NOMO-1 (cell line): ENCODE measurements at regions not wholly inside any gene's neighbourhood (a gene's known extent, or its start where the extent isn't known, plus 50 kb on each side); places are given as distances from the start of the nearest gene placed in this dataset.
A peak's percentile ranks its signal among the peaks of the same experiment; 100 is the strongest.

Source experiments
- DNase-seq, 2 experiments: peaks; one replicate each; lab custom pipeline; 2025; ENCODE audit not compliant: unreplicated experiment in 2 of 2; lab: John Stamatoyannopoulos, UW

DNA sequence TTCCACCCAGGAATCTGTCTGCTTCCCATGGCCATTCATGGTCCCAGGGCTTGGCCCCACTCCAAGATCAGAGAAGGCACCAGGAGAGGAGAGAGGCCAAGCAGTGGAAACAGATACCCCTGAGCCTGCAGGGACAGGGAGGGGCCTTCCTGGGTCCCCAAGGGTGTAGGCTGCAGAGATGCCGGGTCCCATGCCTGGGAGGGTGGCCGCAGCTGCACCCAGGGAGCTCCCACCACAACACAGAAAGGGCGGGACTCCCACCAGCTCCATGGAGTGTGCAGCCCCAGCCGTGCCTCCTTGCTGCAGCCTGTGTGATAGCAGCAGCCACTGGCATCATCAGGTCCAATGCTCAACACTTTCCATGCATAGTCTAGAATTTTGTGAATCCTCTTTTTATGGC, 331.5 kb downstream of the UACA start:
- no peak for DNase-seq

DNA sequence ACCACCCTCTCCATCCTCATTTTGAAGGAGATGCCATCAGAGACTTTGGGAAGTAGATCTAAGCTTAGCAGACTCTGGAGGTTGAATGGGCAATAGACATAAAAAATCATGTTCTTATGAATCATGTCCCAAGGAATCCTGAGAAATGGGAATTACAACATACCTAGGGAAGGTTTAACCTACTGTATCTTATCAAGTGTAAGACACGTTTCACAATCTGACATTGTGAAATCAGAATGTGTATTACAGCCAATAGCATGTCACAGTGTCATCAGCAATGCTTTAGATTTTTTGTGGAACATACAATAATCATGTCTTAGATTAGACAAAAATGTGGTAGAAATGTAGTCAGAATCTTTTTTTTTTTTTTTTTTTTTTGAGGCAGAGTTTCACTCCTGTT, 332.4 kb upstream of the TLE3 start:
- DNase-seq = peak in 1 of 2 experiments; percentile 41

DNA sequence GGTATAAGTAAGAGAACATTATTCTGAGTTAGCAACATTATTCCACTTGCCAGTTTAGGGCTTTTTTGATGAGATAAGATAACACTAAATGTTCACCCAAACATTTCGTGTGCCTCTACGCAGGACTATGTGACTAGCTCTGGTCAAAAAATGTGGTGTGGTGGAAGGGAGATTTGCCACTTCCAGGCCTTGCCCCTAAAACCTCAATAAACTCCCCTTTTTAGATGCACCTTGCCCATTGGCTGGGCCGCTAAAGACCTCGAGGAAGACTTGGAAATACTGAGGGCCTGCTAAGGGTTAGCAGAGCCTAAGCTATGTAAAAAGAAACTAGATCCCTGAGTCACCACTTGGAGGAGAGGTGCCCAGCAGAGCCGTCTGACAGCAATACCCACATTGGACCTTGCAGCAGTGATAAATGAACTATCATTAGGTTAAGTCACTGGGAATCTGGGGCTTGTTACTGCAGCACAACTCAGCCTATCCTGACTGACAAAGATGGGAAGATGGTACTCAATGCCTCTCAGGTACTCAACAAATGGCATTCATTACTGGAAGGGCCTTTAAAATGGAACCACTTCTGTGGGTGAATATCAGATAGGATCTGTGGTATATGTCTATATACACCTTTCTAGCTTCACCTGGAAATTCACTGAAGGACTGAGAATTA, 331.5 kb upstream of the TLE3 start:
- DNase-seq = no peak

DNA sequence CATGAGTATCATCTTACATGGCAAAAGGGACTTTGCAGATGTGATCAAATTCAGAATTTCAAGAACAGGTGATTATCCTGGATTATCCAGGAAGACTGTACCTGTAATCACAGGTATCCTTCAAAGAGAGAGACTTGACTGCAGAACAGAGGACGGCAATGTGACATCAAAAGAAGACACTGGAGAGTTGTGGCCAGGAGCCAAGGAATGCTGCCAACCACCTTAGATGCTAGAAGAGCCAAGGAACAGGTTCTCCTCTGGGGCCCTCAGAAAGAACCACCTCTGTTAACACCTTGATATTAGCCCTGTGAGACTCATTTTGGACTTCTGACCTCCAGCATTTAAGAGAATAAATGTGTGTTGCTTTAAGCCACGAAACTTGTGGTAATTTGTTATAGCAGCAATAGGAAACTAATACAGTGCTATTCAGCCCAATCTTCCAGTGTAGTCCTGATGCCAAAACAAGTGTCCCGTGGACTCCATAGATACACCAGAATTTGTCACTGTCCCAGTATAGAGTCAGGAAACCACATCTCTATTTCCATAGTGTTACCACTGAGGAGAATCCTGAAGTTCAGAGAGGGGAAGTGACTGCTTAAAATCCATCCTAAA, 330.6 kb upstream of the TLE3 start:
- DNase-seq = no peak

DNA sequence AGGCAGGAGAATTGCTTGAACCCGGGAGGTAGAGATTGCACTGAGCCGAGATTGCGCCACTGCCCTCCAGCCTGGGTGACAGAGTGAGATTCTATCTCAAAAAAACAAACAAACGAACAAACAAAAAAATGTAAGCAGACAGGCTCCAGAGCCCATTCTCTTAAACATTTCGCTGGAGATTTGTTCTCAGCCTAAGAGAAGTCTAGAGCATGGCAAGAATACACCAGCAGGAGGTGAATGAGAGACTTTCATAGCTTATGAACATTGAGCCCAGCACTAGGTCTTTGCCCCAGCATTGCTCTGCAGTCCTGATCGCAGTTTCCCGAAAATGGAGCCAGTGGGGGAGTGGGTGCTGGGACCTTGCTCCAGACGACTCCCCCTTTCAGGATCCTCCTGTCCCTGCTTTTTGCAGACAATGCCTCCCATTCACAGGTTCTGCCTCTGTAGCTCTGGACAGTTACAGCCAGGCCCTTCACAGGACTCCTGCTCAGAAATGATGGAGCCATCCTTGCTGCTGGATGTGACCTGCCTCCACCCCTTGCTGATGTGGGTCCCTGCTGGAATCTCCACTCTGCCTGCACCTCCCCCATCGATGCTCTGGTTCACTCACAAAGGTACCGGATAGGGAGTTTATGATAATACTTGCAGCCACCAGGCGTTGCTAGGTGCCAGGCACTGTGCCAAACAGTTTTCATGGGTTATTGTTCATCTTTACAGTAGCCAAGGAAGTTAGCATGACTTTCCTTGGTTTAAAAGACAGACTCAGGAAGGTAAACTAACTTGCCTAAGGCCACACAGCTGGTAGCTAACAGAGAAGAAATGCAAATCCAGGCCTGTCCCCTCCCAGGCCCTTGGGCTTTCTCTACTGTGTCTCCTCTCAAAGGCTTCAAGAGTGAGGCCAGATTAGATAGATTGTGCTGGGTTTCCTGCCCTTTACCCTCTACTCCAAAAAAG, 329.7 kb upstream of the TLE3 start:
- no peak for DNase-seq

DNA sequence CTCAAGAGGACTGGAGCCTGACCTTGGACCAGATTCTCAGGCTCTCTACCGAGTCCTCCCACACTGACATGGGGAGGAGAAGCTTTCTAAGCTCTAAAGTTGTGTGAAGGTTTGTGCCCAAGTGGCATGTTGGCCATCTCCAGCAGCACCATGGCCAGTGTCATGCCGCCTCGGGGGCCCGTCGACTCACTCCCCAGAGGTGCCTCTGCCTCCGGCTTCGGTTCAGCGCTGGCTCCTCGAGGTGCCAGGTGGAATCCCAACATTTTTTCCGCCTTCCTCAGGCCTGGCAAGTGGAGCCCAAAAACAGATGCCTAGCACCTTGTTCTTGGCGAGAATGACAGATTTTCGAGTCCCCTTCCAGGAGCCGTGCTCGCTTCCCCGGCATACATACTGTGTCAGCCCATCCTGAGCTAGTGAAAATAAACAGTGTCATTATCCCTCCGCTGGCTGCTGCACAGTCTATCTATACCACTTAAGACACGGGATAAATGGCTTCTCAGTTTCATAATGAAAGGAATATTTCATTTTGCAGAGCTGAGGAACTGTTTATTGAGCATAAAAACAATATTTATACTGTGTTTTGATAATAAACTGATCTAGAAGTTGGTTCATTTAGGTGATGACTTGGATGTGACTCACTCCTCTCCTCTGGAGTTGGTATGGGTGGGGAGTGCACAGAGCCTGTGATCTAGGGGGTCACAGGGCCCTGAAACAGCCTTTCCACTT, 328.5 kb upstream of the TLE3 start:
- no peak for DNase-seq

DNA sequence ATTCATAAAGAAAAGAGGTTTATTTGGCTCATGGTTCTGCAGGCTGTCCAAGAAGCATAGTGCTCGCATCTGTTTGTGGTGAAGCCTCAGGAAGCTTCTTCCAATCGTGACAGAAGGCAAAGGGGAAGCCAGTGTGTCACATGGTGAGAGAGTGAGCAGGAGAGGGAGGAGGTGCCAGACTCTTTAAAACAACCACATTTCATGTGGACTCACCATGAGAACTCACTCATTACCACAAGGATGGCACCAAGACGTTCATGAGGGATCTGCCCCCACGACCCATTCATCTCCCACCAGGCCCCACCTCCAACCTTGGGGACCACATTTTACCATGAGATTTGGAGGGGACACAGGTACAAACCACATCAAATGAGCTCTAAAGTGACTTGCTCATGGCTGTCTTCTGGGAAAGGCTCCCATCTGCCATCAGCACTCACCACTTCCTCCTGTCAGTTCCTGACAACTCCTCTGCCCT, 327.3 kb upstream of the TLE3 start:
- peak in 1 of 2 experiments; percentile 34 for DNase-seq

DNA sequence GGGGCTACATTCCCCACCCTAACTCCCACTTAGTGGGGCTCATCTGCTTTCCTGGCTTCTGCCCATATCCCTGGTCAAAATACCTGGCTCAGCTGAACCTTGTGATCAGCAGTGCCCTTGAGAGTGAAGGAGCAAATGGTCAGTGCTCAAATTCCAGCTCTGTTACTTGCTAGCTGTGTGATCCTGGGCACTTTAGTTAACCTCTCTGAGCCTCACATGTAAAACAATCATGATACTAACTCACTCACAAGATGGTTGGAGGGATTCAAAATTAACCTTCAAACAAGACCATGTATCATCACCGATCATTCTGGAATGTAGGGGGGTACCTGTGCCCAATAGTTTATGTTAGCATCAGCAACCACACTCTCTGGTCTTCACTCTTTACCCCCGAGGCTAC, 325.6 kb upstream of the TLE3 start:
- DNase-seq = no peak

DNA sequence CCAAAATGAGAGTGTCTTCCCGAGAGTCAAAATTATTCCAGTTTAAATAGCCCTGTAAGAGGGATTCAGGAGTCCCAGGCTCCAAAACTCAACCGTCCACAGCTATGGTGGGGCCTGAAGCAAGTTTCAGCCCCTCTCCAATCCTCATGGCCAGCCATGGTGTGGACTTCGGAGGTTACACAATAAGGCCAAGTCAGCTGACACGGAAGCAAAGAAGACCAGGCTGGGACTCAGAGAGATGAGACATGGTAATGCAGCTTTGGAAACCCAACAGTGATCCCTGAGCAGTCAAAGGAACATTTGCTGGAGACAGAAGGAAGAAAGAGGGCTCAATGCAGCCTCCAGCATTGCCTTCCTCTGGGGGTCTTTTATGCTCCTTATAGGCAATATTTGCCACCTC, 324.6 kb upstream of the TLE3 start:
- no peak for DNase-seq

DNA sequence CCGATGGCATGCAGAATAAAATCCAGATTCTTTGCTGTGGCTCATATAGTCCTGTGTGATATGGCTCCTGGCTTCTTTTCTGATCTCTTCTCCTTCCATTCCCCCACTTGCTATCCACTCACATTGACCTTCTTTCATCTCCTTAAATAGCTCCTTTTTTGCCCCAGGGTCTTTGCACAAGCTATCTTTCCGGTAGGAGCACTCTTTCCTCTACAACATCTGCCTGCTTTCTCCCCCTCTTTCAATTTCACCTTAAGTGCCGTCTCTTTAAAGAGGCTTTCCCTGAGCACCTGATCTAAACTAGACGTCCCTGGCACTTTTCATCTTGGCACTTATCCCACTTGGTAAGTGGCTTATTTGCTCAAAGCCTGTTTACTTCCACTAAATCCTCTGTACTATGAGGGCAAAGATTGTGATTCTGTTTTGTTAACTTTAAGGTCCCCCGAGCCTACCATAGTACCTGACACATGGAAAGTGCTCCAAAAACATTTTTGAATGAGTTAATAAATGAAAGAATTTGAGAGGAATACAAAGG, 323.3 kb upstream of the TLE3 start:
- DNase-seq = no peak

DNA sequence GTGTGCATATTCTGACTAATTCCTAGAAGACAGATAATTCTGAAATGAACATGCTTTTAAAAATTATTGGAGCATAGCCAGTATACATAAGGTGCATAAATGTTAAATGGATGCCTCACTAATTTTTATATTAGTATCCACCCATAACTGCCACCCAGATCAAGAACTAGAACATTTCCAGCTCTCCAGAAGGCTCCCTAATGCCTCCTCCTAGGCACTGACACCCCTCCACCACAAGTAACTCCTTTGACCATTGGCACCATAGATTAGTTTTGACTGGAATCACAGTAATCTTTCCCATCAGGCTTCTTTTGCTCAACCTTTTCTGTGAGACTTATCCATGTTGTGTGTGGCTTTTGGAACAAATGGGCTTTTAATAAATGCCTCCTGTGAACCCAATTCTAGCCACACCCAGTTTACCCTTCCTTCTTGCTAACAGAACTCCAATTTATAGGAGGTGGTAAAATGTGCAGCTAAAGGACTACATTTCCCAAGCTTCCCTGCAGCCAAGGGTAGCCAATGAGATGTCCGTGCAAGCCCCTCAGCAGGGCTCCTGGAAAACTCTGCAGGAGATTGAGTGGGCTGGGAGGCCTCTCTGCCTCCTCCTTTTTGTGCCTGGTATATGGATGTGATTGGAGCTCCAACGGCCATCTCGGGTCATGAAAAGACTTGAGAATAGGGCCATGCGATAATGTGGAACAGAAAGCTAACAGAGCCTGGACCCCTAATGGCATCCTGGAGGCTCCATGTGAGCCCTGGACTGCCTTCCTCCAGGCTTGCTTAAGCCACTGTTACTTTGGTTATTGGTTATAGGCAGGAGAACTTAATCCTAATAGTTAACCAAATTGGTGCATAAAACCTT, 322.6 kb upstream of the TLE3 start:
- DNase-seq = no peak

DNA sequence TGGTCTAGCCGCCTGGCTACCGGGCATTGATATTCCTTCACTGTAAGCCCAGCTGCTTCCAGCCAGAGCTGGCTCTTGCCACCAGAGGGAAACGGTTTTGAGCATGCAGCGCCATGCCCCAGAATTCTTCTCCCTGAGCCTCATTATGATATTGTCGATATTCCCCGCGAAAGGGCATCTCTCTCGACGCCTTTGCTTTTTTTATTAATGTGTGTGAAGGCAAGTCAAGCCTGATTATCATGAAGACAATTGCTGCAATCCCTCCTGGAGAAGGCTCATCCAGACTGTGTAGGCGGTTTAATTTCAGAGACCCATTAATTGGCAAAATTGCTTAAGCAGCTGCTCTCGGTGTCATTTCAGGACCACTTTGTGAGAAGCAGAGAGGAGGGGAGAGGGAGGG, 321.2 kb upstream of the TLE3 start:
- DNase-seq = no peak

DNA sequence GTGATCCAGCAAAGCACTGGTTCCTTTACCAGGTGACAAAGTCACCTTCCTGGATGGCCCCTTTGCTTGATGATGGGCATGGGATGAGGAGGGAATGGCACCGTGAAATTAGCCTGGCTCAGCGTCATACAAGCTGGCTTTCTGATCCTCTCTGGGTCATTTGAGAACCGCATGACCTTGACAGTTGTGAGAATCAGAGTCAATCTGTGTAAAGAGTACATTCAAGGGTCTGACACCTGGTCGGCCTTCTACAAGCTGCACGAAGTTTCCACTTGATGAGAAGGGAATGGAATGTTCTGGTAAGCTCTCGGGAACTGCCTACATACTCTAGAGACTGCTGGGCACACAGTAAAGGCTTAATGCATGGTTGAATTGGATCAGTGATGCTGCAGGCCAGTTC, 319.8 kb upstream of the TLE3 start:
- no peak for DNase-seq

DNA sequence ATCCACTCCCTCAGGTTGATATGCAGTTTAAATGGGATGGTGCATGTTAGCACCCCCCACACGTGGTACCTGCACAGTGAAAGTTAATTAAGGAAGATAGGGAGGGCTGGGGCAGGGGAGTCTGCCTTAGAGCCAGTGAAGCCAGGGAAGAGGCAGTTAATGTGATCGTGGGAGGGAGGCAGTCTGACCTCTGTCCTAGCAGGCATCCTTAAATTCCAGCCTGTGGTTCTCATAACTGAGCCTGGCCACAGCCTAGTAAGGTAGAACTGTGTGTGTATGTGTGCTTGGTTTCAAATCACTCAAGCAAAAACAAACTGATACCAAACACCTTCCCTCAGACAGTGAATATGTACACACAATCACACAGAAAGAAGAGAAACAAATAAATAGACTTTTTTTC, 319.1 kb upstream of the TLE3 start:
- DNase-seq = no peak

DNA sequence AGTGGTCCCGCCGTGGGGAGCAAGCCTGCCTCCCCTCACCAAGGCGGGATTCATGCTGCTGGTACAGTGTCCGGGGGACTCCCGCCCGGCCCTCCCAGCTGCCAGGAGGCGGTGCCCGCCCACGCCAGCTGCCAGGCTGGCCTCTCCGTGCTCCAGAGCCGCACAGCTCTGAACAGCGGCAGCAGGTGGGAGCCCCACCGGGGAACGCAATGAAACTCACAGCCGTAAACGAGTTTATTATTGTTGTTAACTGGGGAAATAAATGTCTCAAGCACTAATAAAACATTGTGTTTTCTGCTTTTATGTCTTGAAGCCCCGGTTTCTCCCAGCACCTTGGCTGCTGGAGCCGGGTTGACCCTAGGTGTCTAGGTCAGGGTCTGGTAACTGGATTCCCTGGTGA, 317.7 kb upstream of the TLE3 start:
- no peak for DNase-seq

DNA sequence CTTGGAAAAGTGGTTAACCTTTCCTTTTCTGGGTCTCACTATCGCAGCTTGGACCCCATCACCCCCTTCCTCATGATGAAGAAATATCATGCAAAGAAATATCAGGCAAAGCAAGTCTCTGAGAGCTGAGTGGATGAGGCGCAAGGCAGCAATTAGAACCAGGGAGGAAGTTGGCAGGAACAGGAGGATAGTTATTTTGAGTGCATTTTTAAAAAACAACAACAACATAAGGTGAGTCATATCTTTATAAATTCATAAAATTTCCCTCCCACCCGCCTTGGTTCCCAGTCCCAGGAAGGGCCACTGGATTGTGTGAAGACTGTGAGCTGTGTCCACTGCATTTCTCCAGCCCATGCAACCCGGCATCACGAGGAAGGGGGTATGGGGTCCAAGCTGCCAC, 316.9 kb upstream of the TLE3 start:
- DNase-seq = no peak

DNA sequence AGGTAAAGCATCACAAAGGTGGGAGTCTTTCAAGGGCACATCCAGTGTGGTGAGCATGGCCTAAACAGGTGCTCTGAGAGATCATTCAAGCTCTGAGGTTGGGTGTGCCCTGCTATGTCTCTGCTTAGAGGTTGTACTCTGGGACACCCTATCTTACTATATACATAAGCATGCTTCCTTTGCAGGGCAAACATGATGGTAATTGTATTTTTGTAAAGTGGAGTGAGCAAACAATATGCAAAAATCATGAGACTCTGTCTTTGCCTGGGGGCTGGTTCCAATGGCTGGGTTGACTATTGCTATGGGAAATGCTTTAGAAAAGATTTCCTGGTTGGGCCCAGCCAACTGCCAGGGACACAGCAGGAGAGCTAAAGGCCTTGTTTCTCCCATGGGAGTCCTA, 315.1 kb upstream of the TLE3 start:
- DNase-seq = no peak

DNA sequence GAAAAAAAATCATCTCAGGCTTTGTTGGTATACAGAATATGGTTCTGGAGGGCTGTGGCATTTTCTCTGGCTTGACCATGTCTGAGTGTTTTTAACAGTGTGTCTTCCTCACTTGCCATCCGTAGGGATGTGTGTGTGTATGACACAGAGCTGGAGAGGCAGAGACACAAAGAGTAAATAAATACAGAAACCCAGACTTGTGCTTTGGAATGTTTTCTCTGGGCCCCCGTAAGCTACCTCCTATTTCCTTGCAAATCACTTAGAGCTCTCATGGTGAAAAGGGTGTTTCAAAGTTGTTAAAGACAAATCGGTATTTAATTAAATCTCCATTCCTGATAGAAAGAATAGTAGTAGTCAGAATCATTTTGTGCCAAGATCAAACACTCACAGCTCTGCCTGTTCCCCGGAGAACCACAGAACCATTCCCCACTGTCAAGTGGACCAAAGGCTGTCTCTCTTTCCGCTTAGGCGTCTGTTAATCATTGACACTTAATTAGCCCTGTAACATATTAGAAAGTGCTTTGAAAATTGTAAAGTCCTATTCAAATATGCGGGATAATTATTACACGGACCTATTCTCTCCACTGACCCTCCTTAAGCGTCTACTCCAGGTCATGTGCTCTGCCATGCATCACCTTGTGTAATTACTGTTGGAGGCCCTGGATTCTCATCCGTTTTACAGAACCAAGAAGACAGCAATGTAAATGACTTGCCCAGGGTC, 313.6 kb upstream of the TLE3 start:
- DNase-seq = no peak

DNA sequence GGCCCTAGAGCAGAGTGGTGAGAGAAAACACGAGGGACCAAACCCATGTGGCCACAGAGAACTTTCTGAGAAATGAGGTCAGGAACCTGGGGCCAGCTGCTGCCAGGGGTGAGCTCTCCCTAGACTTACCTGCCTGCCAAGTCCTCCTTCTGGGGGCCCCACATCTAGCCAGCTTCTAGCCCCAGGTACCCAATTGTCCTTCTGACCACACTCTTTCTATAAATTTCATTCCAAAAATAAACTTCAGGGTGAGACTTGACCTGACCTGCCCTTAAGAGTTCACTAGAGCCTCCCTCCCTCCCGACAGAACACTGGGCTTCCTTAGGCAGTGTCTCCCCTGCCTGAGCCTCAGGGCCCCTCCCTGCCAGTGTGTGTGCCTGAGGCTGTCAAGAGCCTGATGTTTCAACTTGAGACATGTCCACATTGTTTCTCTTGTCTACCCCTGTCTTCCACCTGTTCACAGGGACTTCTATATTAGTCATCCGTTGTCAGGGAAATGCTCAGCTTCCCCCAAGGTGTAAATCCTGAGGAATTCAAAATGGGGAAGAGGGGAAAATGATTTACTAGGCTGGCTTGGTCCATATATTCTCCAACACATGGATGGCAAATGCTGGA, 312.8 kb upstream of the TLE3 start:
- no peak for DNase-seq
